ENCODE measurements at regions not wholly inside any gene's neighbourhood (a gene's known extent, or its start where the extent isn't known, plus 50 kb on each side); places are given as distances from the start of the nearest gene placed in this dataset.

DNA sequence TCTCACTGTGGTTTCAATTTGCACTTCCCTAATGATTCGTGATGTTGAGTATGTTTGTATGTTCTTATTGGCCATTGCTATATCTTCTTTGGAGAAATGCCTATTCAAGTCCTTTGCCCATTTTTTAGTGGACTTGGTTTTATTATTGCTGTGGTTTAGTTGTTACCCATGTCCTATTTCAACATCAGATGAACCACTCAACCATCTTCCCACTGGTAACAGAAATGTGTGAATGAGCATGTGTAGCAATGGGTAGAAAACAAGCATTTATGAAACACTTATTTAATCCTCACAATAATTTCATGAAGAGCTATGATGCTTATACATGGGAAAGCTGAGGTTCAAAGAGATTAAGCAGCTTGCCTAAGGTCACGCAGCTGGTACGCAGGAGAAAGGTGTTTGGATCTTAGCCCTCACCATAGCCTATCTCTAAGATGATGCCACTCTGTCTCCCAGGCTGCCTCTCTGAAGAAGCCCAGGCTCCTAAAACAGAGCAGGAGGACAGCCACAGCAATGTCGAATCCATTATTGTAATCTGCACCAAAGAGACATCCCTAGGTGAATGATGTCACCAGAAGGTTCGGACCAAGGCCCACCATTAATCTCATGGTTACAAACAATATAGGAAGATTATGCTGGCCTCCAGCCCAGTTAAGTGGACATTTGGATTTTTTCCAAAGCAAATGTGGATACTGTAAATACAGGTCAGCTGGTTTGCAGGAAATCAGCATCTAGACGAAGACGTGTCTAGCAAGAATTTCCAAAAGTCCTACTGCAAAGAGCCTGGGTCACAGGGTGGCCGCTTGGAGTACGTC is 447.6 kb upstream of the ZMIZ1 start:
- RAD21 ChIA-PET (ENCODE audit: low non-redundant PET in 1 of 2, low total read pairs in 2 of 2, uncharacterized antibody in 2 of 2, unreplicated experiment in 2 of 2), result no interaction called here
- no peaks in the 10 kb centered on the region for H4K20me1 ChIP-seq (ENCODE audit: insufficient read depth)
- no peaks in the 10 kb centered on the region for H3K9me3 ChIP-seq (ENCODE audit: control insufficient read depth in 1 of 2, insufficient read depth in 1 of 2, low read depth in 1 of 2, low read length in 2 of 2)
- ATAC-seq, result no peak
- no peak overlapping the region for H3K4me3 ChIP-seq (replicated peaks in 1 of 2; ENCODE audit: low read depth in 1 of 2, low read length in 2 of 2)
- TF ChIP-seq POLR2A (IDR thresholded peaks at IDR 0.05; ENCODE audit: borderline replicate concordance, extremely low read depth, insufficient read depth, insufficient read length) (no peak), RAD21 (IDR thresholded peaks at IDR 0.05; ENCODE audit: low read depth) (no peak), YY1 (IDR thresholded peaks at IDR 0.05; ENCODE audit: extremely low read depth, insufficient replicate concordance, low read depth, low read length) (no peak), SRF (IDR thresholded peaks at IDR 0.05; ENCODE audit: low read depth) (no peak), SP1 (IDR thresholded peaks at IDR 0.05; ENCODE audit: low read depth) (no peak)
- TF ChIP-seq, protein P1, sequence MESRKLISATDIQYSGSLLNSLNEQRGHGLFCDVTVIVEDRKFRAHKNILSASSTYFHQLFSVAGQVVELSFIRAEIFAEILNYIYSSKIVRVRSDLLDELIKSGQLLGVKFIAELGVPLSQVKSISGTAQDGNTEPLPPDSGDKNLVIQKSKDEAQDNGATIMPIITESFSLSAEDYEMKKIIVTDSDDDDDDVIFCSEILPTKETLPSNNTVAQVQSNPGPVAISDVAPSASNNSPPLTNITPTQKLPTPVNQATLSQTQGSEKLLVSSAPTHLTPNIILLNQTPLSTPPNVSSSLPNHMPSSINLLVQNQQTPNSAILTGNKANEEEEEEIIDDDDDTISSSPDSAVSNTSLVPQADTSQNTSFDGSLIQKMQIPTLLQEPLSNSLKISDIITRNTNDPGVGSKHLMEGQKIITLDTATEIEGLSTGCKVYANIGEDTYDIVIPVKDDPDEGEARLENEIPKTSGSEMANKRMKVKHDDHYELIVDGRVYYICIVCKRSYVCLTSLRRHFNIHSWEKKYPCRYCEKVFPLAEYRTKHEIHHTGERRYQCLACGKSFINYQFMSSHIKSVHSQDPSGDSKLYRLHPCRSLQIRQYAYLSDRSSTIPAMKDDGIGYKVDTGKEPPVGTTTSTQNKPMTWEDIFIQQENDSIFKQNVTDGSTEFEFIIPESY (IDR thresholded peaks at IDR 0.05; ENCODE audit: extremely low read depth, insufficient replicate concordance, low read length), result no peak
- TF ChIP-seq, protein P2, sequence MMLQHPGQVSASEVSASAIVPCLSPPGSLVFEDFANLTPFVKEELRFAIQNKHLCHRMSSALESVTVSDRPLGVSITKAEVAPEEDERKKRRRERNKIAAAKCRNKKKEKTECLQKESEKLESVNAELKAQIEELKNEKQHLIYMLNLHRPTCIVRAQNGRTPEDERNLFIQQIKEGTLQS (IDR thresholded peaks at IDR 0.05), result no peak
- no peak overlapping the region for H2AFZ ChIP-seq (ENCODE audit: low read depth, low read length, poor library complexity, severe bottlenecking)
- H3K4me2 ChIP-seq (ENCODE audit: low read length), result no peak overlapping the region
- no peaks in the 10 kb centered on the region for H3K27me3 ChIP-seq (ENCODE audit: insufficient read depth, low read length)
- peaks cover 6 to 15% of the 10 kb centered on the region in 2 experiments; a peak in 2 of 4 replicates for H3K4me1 ChIP-seq (ENCODE audit: control insufficient read depth in 1 of 2, insufficient read depth in 2 of 2, low read length in 2 of 2)
- intact Hi-C loops (cut with micrococcal nuclease), result no loop called here
- no peaks in the 10 kb centered on the region for H3K36me3 ChIP-seq (ENCODE audit: control insufficient read depth in 1 of 2, insufficient read depth in 2 of 2, low read length in 2 of 2)
- CTCF ChIA-PET, result no interaction called here
- DNase-seq (ENCODE audit: low read depth, low spot score), result no peak
- no peak overlapping the region for H3K27ac ChIP-seq (ENCODE audit: low read depth, low read length)
- H3K9me2 ChIP-seq (ENCODE audit: insufficient read depth), result no peaks in the 10 kb centered on the region
- POLR2A ChIA-PET, result no interaction called here
- no TSS peak for BruUV-seq (replicated peaks)
- H3K79me2 ChIP-seq (ENCODE audit: insufficient read depth, low read length), result no peaks in the 10 kb centered on the region
- no peak overlapping the region for H3K9ac ChIP-seq (ENCODE audit: low read length)

All from HCT116 (cell line).